Body of pancreas (tissue), 4 donors: ENCODE measurements at regions not wholly inside any gene's neighbourhood (a gene's known extent, or its start where the extent isn't known, plus 50 kb on each side); places are given as distances from the start of the nearest gene placed in this dataset.

ENCODE experiments used
- CTCF ChIP-seq, 7 experiments: fragments of 450-650 bp in 4 of 7; fragments of 200-600 bp in 3 of 7; sonication (generic) in 3 of 7; IDR thresholded peaks; one replicate each; pipeline ENCODE4 v1.5.1; 2016 to 2019; ENCODE audit warnings: antibody characterized with exemption in 7 of 7
- POLR2A ChIP-seq, 3 donors: fragments of 450-650 bp; IDR thresholded peaks; one replicate each; pipeline ENCODE4 v1.6.1; 2016; ENCODE audit warnings: antibody characterized with exemption in 3 of 3, mild to moderate bottlenecking in 2 of 3

GRCh38 chr2:176531608-176532007, 262.4 kb downstream of the MTX2 start:
- no peak for TF ChIP-seq CTCF (IDR thresholded peaks at IDR 0.05)
- no peak for TF ChIP-seq POLR2A (IDR thresholded peaks at IDR 0.05)
